Endodermal cell (in vitro differentiated cells): ENCODE measurements at regions not wholly inside any gene's neighbourhood (a gene's known extent, or its start where the extent isn't known, plus 50 kb on each side); places are given as distances from the start of the nearest gene placed in this dataset.

Source experiments
- DNase-seq: peaks from one replicate; pipeline ENCODE4 v3.0.0-alpha.2; 2017
- H3K27ac ChIP-seq: 2 replicates; pipeline ENCODE4 v1.5.1; 2013; ENCODE audit warnings: mild to moderate bottlenecking, low read depth, low read length, moderate library complexity
- H3K27me3 ChIP-seq: 2 replicates; pipeline ENCODE4 v1.6.1; 2013; ENCODE audit warnings: mild to moderate bottlenecking, low read length, moderate library complexity; ENCODE audit not compliant: insufficient read depth, control insufficient read depth, poor library complexity, severe bottlenecking
- H3K36me3 ChIP-seq: 2 replicates; pipeline ENCODE4 v1.7.0; 2013; ENCODE audit warnings: mild to moderate bottlenecking, low read length, moderate library complexity; ENCODE audit not compliant: control insufficient read depth, insufficient read depth
- H3K4me1 ChIP-seq: one replicate; pipeline ENCODE4 v1.7.0; 2013; ENCODE audit warnings: low read length; ENCODE audit not compliant: control insufficient read depth, insufficient read depth
- H3K4me3 ChIP-seq: 2 replicates; pipeline ENCODE4 v1.5.1; 2013; ENCODE audit warnings: mild to moderate bottlenecking, low read length, moderate library complexity
- H3K9ac ChIP-seq: 2 replicates; pipeline ENCODE4 v1.6.1; 2013; ENCODE audit warnings: mild to moderate bottlenecking, low read length, moderate library complexity; ENCODE audit not compliant: poor library complexity, severe bottlenecking; ENCODE audit errors: extremely low read depth
- H3K9me3 ChIP-seq: 2 replicates; pipeline ENCODE4 v1.6.1; 2013; ENCODE audit warnings: mild to moderate bottlenecking, low read length, moderate library complexity; ENCODE audit not compliant: control insufficient read depth
- H3K27ac Mint-ChIP-seq: 2 replicates; pipeline ENCODE4 v1.8.0; 2020; ENCODE audit warnings: mixed read lengths
- H3K27me3 Mint-ChIP-seq: 2 replicates; pipeline ENCODE4 v1.8.0; 2021; ENCODE audit warnings: mild to moderate bottlenecking, mixed read lengths; ENCODE audit not compliant: insufficient read depth
- H3K36me3 Mint-ChIP-seq: 2 replicates; pipeline ENCODE4 v1.8.0; 2020; ENCODE audit warnings: low read depth, mixed read lengths
- H3K4me1 Mint-ChIP-seq: 2 replicates; pipeline ENCODE4 v1.8.0; 2020; ENCODE audit warnings: mixed read lengths
- H3K4me3 Mint-ChIP-seq: 2 replicates; pipeline ENCODE4 v1.8.0; 2020; ENCODE audit warnings: mild to moderate bottlenecking, moderate library complexity, mixed read lengths
- H3K9me3 Mint-ChIP-seq: 2 replicates; pipeline ENCODE4 v1.8.0; 2020; ENCODE audit warnings: mild to moderate bottlenecking, mixed read lengths
- CTCF ChIP-seq: fragments of 200-600 bp; sonication (generic); conservative IDR thresholded peaks from 2 replicates; pipeline ENCODE4 v1.5.0; 2021; ENCODE audit warnings: antibody characterized with exemption, mild to moderate bottlenecking
- WGBS, 2 experiments: methylation state at CpG; one replicate each; pipeline versions ENCODE4 v1.1.5 to v1.1.7; 2013; ENCODE audit warnings: missing lambda C conversion rate in 2 of 2, mixed read lengths in 1 of 2; ENCODE audit not compliant: insufficient coverage in 1 of 2, insufficient read length in 1 of 2; 5-methylcytosine and 5-hydroxymethylcytosine counted together

GRCh38 chrY:16993551-16993950, 886.5 kb downstream of the CDY2B start:
- TF ChIP-seq CTCF, result no peak
- DNase-seq, result no peak
- no peaks in the 10 kb centered on the region for H3K4me1 Mint-ChIP-seq
- no peaks in the 10 kb centered on the region for H3K9me3 ChIP-seq
- no peak overlapping the region for H3K27ac ChIP-seq
- H3K27me3 Mint-ChIP-seq, result no peaks in the 10 kb centered on the region
- 36 to 50% methylated on average over 1 to 2 of the region's 2 CpGs for WGBS, 2 experiments
- H3K4me1 ChIP-seq, result no peaks in the 10 kb centered on the region
- no peak overlapping the region for H3K9ac ChIP-seq
- no peaks in the 10 kb centered on the region for H3K27me3 ChIP-seq
- H3K4me3 ChIP-seq, result no peak overlapping the region
- H3K36me3 ChIP-seq, result no peaks in the 10 kb centered on the region
- no peaks in the 10 kb centered on the region for H3K9me3 Mint-ChIP-seq
- H3K27ac Mint-ChIP-seq, result no peak overlapping the region
- no peaks in the 10 kb centered on the region for H3K36me3 Mint-ChIP-seq
- no peak overlapping the region for H3K4me3 Mint-ChIP-seq

- Histone ChIP-seq H3K4me1 (no peaks in the 10 kb centered on the region), H3K27ac (no peak overlapping the region), H3K9ac (no peak overlapping the region), H3K36me3 (no peaks in the 10 kb centered on the region), H3K4me3 (no peak overlapping the region), H3K9me3 (no peaks in the 10 kb centered on the region), H3K27me3 (no peaks in the 10 kb centered on the region)
- DNase-seq, result no peak
- H3K4me1 Mint-ChIP-seq, result no peaks in the 10 kb centered on the region
- no peaks in the 10 kb centered on the region for H3K9me3 Mint-ChIP-seq
- no peak overlapping the region for H3K4me3 Mint-ChIP-seq
- no peak for TF ChIP-seq CTCF
- H3K36me3 Mint-ChIP-seq, result no peaks in the 10 kb centered on the region
- no peak overlapping the region for H3K27ac Mint-ChIP-seq
- WGBS, 2 experiments, result 88% methylated on average over 1 of the region's 1 CpG; no CpG with 5 or more reads in 1 of the 2 experiments
- H3K27me3 Mint-ChIP-seq, result no peaks in the 10 kb centered on the region
Observed at GRCh38 chrY:16981776-16982175, 898.2 kb downstream of the CDY2B start.

DNA sequence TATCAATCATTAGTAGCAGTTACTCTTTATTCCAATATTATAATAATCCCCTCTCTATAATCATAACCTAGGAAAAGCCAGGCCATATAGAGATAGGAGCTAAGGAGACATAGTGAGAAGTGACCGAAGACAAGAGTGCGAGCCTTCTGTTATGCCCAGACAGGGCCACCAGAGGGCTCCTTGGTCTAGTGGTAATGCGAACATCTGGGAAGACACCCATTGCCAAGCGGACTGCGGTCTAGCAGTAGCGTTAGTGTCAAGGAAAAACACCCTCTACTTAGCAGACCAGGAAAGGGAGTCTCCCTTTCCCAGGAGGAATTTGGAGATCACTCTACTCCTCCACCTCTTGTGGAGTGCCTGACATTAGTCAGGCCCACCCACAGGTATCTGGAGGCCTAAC, 920.9 kb downstream of the CDY2B start:
- no peak for DNase-seq
- Histone ChIP-seq H3K36me3 (no peaks in the 10 kb centered on the region), H3K4me3 (no peak overlapping the region), H3K9ac (no peak overlapping the region), H3K9me3 (peaks cover 9% of the 10 kb centered on the region), H3K4me1 (no peaks in the 10 kb centered on the region), H3K27ac (no peak overlapping the region), H3K27me3 (no peaks in the 10 kb centered on the region)
- no peaks in the 10 kb centered on the region for H3K9me3 Mint-ChIP-seq
- H3K4me3 Mint-ChIP-seq, result no peak overlapping the region
- H3K27ac Mint-ChIP-seq, result no peak overlapping the region
- H3K4me1 Mint-ChIP-seq, result no peaks in the 10 kb centered on the region
- 89% methylated on average over 6 of the region's 6 CpGs; no CpG with 5 or more reads in 1 of the 2 experiments for WGBS, 2 experiments
- no peaks in the 10 kb centered on the region for H3K27me3 Mint-ChIP-seq
- TF ChIP-seq CTCF, result no peak
- no peaks in the 10 kb centered on the region for H3K36me3 Mint-ChIP-seq
